ENCODE measurements at regions not wholly inside any gene's neighbourhood (a gene's known extent, or its start where the extent isn't known, plus 50 kb on each side); places are given as distances from the start of the nearest gene placed in this dataset.

DNA sequence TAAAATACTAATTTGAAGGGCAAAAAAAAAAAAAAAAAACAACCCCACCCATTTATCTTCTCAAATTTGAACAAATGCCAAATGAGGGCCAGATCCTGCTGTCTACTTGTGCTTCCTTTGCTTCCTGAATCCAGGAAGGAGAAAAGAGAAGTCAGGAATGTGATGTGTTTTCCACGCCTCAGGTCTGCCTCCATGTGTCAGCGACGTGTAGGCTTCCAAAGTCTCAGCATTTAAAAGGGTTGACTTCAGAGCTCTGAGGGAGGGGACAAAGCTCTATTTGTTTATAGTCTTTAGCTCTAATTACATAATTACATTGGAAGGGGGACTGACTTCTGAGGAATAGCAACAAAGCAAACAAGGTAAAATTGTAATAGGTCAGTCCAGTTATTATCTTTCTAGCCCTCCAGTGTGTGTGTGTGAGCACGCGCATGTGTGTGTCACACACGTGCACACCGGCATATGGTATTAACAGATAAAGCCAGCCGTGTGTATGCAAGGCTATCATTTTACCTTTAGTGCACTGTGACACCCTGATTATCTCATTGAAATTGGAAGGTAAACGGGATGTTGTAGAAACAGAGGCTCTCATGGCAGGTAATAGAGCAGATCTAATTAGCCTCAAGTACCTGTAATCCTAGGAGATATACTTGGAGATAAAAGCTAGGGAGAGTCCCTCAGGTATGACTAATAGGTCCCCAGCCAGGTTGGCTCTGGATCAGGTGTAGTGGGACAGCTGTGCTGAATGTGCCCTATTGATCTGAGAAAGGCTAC is 911.4 kb upstream of the ZEB2 start:
- DNase-seq: no peak
- intact Hi-C loops (cut with DNase I): no loop called here
- H3K4me3 ChIP-seq: no peak overlapping the region
- H3K27me3 ChIP-seq: no peaks in the 10 kb centered on the region
- WGBS, 4 donors: 78 to 87% (median 83%) methylated on average over 9 of the region's 9 CpGs
- no peak overlapping the region for H3K27ac ChIP-seq
- no peaks in the 10 kb centered on the region for H3K4me1 ChIP-seq (replicated peaks in 1 of 2)
- H3K9me3 ChIP-seq (replicated peaks in 1 of 3): no peaks in the 10 kb centered on the region
- no peaks in the 10 kb centered on the region for H3K36me3 ChIP-seq (replicated peaks in 1 of 2)
- TF ChIP-seq POLR2A (IDR thresholded peaks at IDR 0.05): no peak

DNA sequence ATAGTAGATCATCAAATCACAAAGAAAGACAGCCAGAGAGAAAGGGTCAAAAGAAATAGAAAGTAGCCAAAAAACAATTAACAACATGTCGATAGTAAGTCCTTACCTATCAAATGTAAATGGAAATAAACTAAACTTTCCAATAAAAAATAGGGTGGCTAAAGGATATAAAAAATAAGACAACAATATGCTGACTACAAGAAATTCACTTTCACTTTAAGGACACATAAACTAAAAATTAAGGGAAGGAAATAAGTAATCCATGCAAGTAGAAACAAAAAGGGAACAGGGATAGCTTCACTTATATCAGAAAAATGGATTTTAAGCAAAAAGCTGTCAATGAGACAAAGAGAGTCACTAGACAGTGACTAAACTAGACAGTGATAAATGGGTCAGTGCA is 903.9 kb upstream of the ZEB2 start:
- DNase-seq: no peak
- H3K36me3 ChIP-seq (replicated peaks in 1 of 2): no peaks in the 10 kb centered on the region
- intact Hi-C loops (cut with DNase I): no loop called here

DNA sequence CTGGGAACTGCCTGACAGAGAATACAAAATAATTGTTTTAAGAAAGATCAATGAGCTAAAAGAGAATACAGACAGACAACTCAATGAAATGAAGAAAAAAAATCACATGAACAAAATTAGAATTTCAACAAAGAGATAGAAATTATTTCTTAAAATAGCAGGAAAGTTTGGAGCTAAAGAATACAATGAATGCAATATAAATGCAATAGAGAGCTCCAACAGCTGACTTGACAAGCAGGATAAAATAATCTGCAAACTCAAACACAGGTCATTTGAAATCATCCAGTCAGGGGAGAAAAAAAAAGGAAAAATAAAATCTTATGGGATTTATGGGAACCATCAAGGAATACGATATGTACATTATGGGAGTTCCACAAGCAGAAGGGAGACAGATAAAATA is 902.7 kb upstream of the ZEB2 start:
- no peak overlapping the region for H3K27ac ChIP-seq
- no peak overlapping the region for H3K4me3 ChIP-seq
- H3K27me3 ChIP-seq: no peaks in the 10 kb centered on the region
- H3K9me3 ChIP-seq (replicated peaks in 1 of 3): peaks cover 0 to 8% (median 0%) of the 10 kb centered on the region in 3 donors
- intact Hi-C loops (cut with DNase I): no loop called here
- H3K4me1 ChIP-seq (replicated peaks in 1 of 2): no peaks in the 10 kb centered on the region
- 84 to 96% (median 92%) methylated on average over 1 of the region's 1 CpG for WGBS, 4 donors
- no peaks in the 10 kb centered on the region for H3K36me3 ChIP-seq (replicated peaks in 1 of 2)
- TF ChIP-seq, protein P1, sequence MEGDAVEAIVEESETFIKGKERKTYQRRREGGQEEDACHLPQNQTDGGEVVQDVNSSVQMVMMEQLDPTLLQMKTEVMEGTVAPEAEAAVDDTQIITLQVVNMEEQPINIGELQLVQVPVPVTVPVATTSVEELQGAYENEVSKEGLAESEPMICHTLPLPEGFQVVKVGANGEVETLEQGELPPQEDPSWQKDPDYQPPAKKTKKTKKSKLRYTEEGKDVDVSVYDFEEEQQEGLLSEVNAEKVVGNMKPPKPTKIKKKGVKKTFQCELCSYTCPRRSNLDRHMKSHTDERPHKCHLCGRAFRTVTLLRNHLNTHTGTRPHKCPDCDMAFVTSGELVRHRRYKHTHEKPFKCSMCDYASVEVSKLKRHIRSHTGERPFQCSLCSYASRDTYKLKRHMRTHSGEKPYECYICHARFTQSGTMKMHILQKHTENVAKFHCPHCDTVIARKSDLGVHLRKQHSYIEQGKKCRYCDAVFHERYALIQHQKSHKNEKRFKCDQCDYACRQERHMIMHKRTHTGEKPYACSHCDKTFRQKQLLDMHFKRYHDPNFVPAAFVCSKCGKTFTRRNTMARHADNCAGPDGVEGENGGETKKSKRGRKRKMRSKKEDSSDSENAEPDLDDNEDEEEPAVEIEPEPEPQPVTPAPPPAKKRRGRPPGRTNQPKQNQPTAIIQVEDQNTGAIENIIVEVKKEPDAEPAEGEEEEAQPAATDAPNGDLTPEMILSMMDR (IDR thresholded peaks at IDR 0.05): no peak
- no peak for TF ChIP-seq POLR2A (IDR thresholded peaks at IDR 0.05)
- DNase-seq: no peak

More for the DNA sequence above, 903.9 kb upstream of the ZEB2 start:
- H3K9me3 ChIP-seq (replicated peaks in 1 of 3): peaks cover 0 to 8% (median 0%) of the 10 kb centered on the region in 3 donors
- TF ChIP-seq, protein P1 (IDR thresholded peaks at IDR 0.05): no peak
- no peak for TF ChIP-seq POLR2A (IDR thresholded peaks at IDR 0.05)
- H3K27ac ChIP-seq: no peak overlapping the region
- 96 to 97% (median 96%) methylated on average over 1 of the region's 1 CpG for WGBS, 4 donors
- no peak overlapping the region for H3K4me3 ChIP-seq
- H3K27me3 ChIP-seq: no peaks in the 10 kb centered on the region
- H3K4me1 ChIP-seq (replicated peaks in 1 of 2): no peaks in the 10 kb centered on the region

DNA sequence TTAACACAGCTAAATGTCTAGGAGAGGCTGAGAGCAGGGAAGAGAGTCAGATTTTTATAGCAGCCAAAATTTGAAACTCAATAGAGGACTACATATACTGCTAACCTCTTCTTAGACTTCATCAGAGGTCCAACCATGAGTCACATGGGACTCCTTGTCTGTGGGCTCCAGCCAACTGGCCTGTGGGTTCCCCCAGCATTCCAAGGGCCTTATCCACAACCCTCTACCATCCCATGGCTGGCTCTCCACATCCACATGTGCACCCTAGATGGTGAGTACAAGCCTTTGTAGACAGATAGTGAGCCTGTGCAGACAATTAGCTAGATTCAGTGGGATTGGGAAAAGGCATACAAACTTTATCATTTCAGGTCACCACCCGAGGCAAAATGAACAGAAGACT is 901.9 kb upstream of the ZEB2 start:
- Histone ChIP-seq H3K9me3 (replicated peaks in 1 of 3) (peaks cover 0 to 8% (median 0%) of the 10 kb centered on the region in 3 donors), H3K4me3 (no peak overlapping the region), H3K4me1 (replicated peaks in 1 of 2) (no peaks in the 10 kb centered on the region), H3K36me3 (replicated peaks in 1 of 2) (no peaks in the 10 kb centered on the region), H3K27me3 (no peaks in the 10 kb centered on the region), H3K27ac (no peak overlapping the region)
- no peak for TF ChIP-seq POLR2A (IDR thresholded peaks at IDR 0.05)
- TF ChIP-seq, protein P1 (IDR thresholded peaks at IDR 0.05): no peak
- DNase-seq: no peak
- intact Hi-C loops (cut with DNase I): no loop called here
- 70 to 89% (median 77%) methylated on average over 1 of the region's 1 CpG for WGBS, 4 donors

DNA sequence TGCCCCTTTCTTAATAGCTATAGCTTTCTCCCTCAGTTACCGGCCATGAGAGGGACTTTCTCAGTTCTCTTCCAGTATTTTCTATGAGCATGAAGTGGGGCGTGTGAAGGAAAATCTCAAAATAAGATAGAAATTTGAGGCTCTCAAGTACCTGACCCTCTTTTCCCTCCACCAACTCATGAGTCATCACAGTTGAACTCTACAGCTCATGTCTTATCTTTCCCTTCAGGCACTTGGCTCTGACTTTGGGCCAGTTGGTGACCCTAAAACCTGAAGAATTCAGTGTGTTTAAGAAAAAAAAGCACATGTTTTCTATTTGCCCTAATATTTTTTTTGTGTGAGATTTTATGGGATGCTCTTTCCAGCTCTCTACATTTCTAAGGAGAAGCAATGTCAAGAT is 896.7 kb upstream of the ZEB2 start:
- WGBS, 4 donors: 87 to 95% (median 92%) methylated on average over 2 of the region's 2 CpGs
- intact Hi-C loops (cut with DNase I): no loop called here
- H3K9me3 ChIP-seq (replicated peaks in 1 of 3): no peaks in the 10 kb centered on the region

More for the DNA sequence above, 896.7 kb upstream of the ZEB2 start:
- TF ChIP-seq, protein P1 (IDR thresholded peaks at IDR 0.05): no peak
- no peak for TF ChIP-seq POLR2A (IDR thresholded peaks at IDR 0.05)
- Histone ChIP-seq H3K27ac (no peak overlapping the region), H3K27me3 (no peaks in the 10 kb centered on the region), H3K36me3 (replicated peaks in 1 of 2) (no peaks in the 10 kb centered on the region), H3K4me1 (replicated peaks in 1 of 2) (no peaks in the 10 kb centered on the region), H3K4me3 (no peak overlapping the region)
- no peak for DNase-seq
